H1 (cell line): ENCODE measurements at regions not wholly inside any gene's neighbourhood (a gene's known extent, or its start where the extent isn't known, plus 50 kb on each side); places are given as distances from the start of the nearest gene placed in this dataset.

Experiments
- CEBPB ChIP-seq: IDR thresholded peaks from 2 replicates; pipeline ENCODE4 v1.6.1; 2012; ENCODE audit warnings: low read depth, low read length
- MAX ChIP-seq: IDR thresholded peaks from 2 replicates; pipeline ENCODE4 v1.6.1; 2012; ENCODE audit warnings: inconsistent platforms
- POLR2AphosphoS5 ChIP-seq: IDR thresholded peaks from 2 replicates; pipeline ENCODE4 v1.6.1; 2011; ENCODE audit warnings: low read depth, low read length
- YY1 ChIP-seq: IDR thresholded peaks from 2 replicates; pipeline ENCODE4 v1.6.1; 2011; ENCODE audit warnings: low read depth, mild to moderate bottlenecking, low read length

GRCh38 chr7:12847001-12847400, 159.6 kb downstream of the ARL4A start:
- TF ChIP-seq CEBPB (no peak), POLR2AphosphoS5 (no peak), MAX (no peak), YY1 (no peak)
